Activated CD4-positive, alpha-beta T cell treated with anti-CD3 and anti-CD28 coated beads, Interleukin-2, Interleukin-6, amounts not matched to agents 100 ng/mL and 50 ng/mL, durations not matched to agents 16 hours and 8 hours (primary cell): ENCODE measurements at regions not wholly inside any gene's neighbourhood (a gene's known extent, or its start where the extent isn't known, plus 50 kb on each side); places are given as distances from the start of the nearest gene placed in this dataset.

Experiments
- DNase-seq: peaks from one replicate; pipeline ENCODE4 v3.0.0-alpha.2; 2020

DNA sequence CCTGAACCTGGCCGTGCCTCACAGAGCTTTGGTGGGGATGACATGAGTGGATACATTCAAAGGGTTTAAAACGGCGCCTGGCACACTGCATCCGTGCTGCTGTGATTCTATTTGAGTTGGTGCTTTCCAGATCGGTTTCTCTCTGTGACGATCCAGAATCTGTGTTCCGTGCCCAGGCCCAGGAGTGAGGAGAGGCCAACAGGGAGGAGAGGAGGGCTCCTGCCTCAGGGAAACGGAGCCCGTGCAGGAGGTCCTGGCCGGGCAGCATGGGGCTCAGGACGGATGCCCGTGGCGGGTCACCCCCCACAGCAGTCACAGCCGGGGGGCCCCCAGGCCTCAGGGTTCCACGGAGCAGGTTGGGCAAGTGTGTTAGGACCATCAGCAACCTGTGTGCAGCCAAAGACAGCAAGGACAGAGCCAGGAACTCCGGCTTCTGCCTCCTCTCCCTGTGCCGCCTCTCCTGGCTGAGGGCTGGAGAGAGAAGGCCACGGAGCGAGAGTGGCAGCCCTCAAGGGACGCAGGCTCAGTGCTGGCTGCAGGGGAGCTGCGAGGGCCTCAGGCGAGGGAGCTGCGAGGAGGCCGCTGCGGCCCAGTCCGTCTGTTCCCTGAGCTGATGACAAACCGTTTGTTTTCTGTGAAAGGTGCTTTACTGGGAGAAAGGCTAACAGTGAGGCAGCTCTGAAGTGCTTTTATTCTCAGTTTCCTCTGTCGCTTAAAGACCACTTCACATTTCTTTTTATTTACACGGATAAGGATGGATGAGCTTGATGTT is 99.3 kb downstream of the METRNL start:
- DNase-seq = no peak

- no peak for DNase-seq
Observed at GRCh38 chr17:83179374-83179773, 100.0 kb downstream of the METRNL start.

GRCh38 chr17:83179811-83180210 is 100.4 kb downstream of the METRNL start:
- no peak for DNase-seq

GRCh38 chr17:83180264-83180995 is 101.0 kb downstream of the METRNL start:
- DNase-seq = no peak

- no peak for DNase-seq
Observed at GRCh38 chr17:83180996-83181481, 101.6 kb downstream of the METRNL start.

DNA sequence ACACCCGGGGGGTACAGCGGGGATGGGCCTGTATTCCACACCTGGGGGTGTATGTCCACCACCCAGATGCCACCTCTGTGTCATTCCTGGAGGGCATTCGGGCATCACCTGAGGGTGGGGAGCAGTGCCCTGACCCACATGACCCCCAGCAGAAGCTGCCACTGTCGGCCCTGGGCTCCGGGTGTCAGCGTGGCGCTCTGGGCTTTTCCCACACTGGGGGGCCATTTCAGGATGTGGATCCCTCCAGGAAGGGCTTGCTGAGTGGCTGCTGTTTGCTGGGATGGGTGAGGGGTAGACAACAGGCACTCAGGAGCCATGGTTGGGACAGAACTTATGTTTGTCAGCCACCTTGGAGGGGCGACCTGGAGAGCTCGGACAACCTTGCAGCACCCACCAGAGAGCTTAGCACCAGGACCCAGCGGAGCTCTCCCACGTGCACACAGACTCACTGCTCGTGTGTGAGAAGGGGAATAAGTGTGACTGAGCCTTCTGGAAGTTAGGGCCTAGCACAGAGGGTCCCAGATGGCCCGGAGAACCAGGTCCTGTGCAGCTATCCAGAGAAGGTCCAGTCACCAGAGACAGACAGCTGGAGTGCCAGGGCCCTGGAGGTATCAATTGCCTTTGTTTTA is 102.7 kb downstream of the METRNL start:
- no peak for DNase-seq

GRCh38 chr17:83182620-83183101 is 103.3 kb downstream of the METRNL start:
- no peak for DNase-seq

GRCh38 chr17:83183145-83183948 is 103.9 kb downstream of the METRNL start:
- no peak for DNase-seq

- DNase-seq = no peak
Observed at GRCh38 chr17:83183951-83184506, 104.6 kb downstream of the METRNL start.

GRCh38 chr17:83185023-83186002 is 105.9 kb downstream of the METRNL start:
- no peak for DNase-seq

DNA sequence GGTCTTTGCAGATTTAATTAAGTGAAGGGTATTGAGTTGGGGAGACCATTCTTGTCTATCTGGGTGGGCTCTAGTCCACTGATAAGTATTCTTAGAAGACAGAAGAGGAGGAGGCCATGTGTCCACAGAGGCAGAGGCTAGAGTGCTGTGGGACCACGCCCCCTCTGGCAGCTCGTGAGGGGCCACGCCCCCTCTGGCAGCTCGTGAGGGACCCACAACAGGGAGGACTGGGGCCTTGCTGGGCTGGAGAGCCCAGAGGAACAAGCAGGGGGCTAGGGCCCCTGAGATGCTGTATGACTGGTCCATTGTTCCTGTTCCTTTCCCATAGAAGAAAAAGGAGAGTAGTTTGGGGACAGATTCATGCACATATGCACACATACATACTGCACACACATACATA is 106.8 kb downstream of the METRNL start:
- DNase-seq = no peak

GRCh38 chr17:83186751-83187421 is 107.5 kb downstream of the METRNL start:
- no peak for DNase-seq

- no peak for DNase-seq
Observed at GRCh38 chr17:83187782-83188311, 108.4 kb downstream of the METRNL start.

DNA sequence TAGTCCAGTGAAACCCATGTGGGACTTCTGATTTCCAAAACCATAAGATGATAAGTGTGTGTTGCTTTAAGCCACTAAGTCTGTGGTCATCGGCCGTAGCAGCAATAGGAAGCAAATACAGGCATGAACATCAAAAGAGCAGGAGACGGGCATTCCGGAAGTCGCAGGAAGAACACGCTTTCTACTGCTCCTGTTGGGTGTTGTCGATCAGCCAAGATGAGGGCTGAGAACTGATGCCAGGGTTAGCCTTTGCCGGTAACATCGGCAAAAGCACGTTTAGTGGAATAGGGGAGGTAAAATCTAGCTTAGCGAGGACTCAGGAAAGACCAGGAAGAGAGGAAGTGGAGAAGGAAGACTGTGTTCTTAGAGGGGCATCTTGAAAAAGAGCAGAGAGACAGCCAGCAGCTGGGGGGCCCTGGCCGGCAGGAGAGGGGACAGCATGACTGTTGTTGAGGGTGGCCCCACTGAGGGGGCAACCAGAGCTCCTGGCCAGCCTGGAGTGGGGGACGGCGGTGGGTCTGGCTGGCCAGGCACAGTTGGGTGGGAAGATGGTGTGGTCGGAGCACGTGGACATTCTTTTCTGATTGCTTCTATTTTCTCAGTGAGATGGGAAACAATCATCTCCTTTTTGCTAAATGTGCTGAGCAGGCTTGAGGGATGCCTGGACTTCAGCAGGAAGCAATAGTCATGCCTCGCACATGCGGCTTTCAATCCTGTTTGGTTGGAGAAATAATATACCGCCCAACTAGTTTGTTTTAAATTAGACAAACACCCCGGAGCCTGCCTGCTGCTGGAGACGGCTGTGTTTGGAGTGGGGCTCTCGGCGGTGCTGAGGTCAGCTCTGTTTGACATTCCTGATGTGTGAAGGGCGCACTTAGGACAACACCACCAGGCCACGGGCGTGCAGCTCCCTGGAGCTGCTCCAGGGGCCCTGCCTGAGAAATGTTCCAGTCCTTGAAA is 109.9 kb downstream of the METRNL start:
- no peak for DNase-seq

DNA sequence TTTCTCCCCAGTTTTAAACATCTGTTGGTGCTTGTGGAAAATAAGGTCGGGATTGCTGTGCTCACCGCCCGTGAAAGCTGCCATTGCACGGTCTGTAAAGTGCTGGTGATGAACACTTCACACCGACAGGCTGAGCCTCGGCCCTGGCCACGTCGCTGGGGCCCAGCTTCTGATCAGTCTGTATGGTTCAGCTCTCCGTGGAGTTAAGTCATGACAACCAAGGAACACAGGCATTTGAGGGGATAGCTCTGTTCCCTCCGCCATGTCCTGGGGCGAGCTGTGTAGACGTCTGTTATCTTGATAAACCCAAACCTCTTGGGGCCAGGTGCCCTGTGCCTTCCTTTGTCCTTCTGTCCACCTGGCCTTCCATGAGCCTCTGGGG is 110.6 kb downstream of the METRNL start:
- DNase-seq = no peak

- DNase-seq = no peak
Observed at GRCh38 chr17:83190601-83191387, 111.4 kb downstream of the METRNL start.

GRCh38 chr17:83191388-83192160 is 112.2 kb downstream of the METRNL start:
- no peak for DNase-seq
